ENCODE measurements at regions not wholly inside any gene's neighbourhood (a gene's known extent, or its start where the extent isn't known, plus 50 kb on each side); places are given as distances from the start of the nearest gene placed in this dataset.
"Not testable (repeated sequence)": the region's sequence is repeated elsewhere in the genome, so short reads cannot be mapped to it uniquely, and the experiment has no call there.

DNA sequence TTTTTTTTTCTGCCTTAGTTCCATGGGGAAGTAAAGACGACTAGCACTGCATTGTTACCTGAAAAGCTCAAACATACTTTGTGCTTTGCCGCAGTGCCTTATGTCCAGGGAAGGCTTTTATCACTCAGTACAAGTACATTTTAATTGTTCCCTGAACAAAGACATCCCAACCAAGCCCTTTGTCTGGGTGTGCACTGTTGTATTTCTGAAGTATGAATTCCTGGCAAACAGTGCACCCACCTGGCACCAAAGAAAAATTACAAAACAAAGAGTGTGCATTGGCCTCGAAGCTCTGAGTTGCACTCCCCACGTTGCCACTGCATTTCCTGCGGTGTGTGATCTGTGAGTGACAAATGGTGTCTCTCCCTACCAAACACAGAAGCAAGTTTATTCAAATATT lies 858.5 kb upstream of the PIK3C3 start:
- H3K4me1 ChIP-seq (ENCODE audit: insufficient read depth): no peaks in the 10 kb centered on the region
- DNase-seq (ENCODE audit: extremely low spot score): no peak
- H3K36me3 ChIP-seq (ENCODE audit: insufficient read depth): no peaks in the 10 kb centered on the region
- no peak overlapping the region for H3K27ac ChIP-seq (ENCODE audit: low read depth)
- H3K4me3 ChIP-seq (ENCODE audit: low read depth, low read length): no peak overlapping the region
- WGBS: 50% methylated on average over 5 of the region's 5 CpGs

DNA sequence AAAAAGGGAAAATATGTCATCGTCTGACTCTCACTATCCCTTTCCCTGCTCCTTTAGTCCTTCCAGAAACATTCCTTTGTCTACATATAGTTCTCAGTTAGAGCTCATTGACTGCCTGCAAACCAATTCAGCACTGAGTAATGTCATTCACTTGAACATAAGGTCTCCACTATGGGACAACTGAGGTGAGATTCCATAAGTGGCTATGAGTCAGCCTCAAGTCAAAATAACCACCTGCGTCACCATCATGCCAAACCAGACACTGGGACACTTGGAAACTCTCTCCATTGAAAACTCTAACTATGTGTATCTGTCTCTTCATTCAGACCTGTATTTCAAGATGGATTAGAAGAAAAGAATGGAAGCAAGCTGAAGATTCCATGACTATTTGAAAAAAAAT lies 878.0 kb upstream of the PIK3C3 start:
- WGBS: 89% methylated on average over 2 of the region's 2 CpGs
- no peak overlapping the region for H3K4me3 ChIP-seq (ENCODE audit: low read depth, low read length)

DNA sequence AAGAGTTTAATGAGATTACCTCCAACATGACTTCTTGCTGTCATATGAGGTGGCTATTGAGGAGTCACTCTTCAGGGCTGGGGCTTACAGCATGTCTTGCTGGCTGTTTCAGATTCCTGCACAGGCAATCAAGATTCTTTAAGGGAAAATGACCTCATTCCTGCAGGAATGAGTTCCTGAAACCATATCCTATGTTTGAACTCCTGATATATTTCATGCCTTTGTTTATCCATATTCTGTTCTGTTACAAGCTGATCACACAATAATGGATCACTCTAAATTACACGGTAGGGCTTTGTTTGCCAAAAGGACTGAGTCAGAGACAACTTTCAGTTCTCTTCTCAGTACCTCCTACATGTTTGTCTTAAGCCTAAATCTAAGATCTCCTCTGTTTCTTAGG lies 879.8 kb upstream of the PIK3C3 start:
- H3K27ac ChIP-seq (ENCODE audit: low read depth): no peak overlapping the region
- no peak overlapping the region for H3K4me3 ChIP-seq (ENCODE audit: low read depth, low read length)
- DNase-seq (ENCODE audit: extremely low spot score): no peak
- WGBS: 32% methylated on average over 1 of the region's 1 CpG
- no peaks in the 10 kb centered on the region for H3K4me1 ChIP-seq (ENCODE audit: insufficient read depth)
- H3K36me3 ChIP-seq (ENCODE audit: insufficient read depth): no peaks in the 10 kb centered on the region

More for the DNA sequence above, 878.0 kb upstream of the PIK3C3 start:
- Histone ChIP-seq H3K4me1 (ENCODE audit: insufficient read depth) (no peaks in the 10 kb centered on the region), H3K27ac (ENCODE audit: low read depth) (no peak overlapping the region), H3K36me3 (ENCODE audit: insufficient read depth) (no peaks in the 10 kb centered on the region)
- DNase-seq (ENCODE audit: extremely low spot score): no peak

DNA sequence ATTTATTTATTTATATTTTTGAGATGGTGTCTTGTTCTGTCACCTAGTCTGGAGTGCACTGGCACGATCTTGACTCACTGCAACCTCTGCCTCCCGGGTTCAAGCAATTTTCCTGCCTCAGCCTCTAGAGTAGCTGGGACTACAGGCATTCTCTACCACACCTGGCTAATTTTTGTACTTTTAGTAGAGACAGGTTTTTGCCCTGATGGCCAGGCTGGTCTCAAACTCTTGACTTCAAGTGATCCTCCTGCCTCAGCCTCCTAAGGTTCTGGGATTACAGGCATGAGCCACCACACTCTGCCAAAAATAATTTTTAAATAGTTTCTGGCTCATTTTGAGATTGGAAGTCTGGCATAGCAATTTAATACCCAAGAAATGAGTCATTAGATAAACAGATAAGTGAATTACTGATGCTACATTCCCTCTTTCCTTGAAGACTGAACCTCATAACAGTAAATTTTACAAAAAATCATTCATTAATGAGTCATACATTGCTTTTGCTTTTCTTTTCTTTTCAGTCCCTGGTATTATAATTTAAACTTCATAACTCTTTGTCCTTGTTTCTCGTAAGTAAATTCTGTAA lies 881.6 kb upstream of the PIK3C3 start:
- no peak for DNase-seq (ENCODE audit: extremely low spot score)
- H3K27ac ChIP-seq (ENCODE audit: low read depth): no peak overlapping the region
- H3K36me3 ChIP-seq (ENCODE audit: insufficient read depth): no peaks in the 10 kb centered on the region
- WGBS: 85% methylated on average over 3 of the region's 3 CpGs
- no peak overlapping the region for H3K4me3 ChIP-seq (ENCODE audit: low read depth, low read length)
- no peaks in the 10 kb centered on the region for H3K4me1 ChIP-seq (ENCODE audit: insufficient read depth)

GRCh38 chr18:41072946-41073345 lies 882.1 kb upstream of the PIK3C3 start:
- Histone ChIP-seq H3K27ac (ENCODE audit: low read depth) (no peak overlapping the region), H3K36me3 (ENCODE audit: insufficient read depth) (no peaks in the 10 kb centered on the region), H3K4me3 (ENCODE audit: low read depth, low read length) (no peak overlapping the region), H3K4me1 (ENCODE audit: insufficient read depth) (no peaks in the 10 kb centered on the region)
- no peak for DNase-seq (ENCODE audit: extremely low spot score)
- WGBS: 38% methylated on average over 1 of the region's 1 CpG

DNA sequence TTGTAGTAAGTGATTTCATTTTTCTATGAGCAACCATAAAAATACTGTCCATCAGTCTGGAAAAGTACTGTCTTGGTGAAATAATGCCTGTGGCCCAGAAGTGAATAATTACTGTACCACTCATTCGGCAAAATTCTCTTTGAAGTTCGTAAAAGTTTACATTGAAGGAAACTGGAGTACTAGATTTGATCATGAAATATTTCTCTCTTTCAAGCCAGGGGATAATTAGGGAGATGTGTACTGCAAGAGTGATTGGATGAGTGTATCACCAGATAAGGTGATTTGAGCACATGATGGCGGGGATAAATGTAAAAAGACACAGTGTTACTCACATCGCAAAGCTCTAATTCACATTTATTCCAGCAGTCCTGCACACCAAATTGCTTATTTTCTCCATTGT lies 883.2 kb upstream of the PIK3C3 start:
- H3K27ac ChIP-seq (ENCODE audit: low read depth): no peak overlapping the region
- no peaks in the 10 kb centered on the region for H3K36me3 ChIP-seq (ENCODE audit: insufficient read depth)
- no peaks in the 10 kb centered on the region for H3K4me1 ChIP-seq (ENCODE audit: insufficient read depth)
- H3K4me3 ChIP-seq (ENCODE audit: low read depth, low read length): no peak overlapping the region
- WGBS: 85% methylated on average over 4 of the region's 4 CpGs
- no peak for DNase-seq (ENCODE audit: extremely low spot score)

DNA sequence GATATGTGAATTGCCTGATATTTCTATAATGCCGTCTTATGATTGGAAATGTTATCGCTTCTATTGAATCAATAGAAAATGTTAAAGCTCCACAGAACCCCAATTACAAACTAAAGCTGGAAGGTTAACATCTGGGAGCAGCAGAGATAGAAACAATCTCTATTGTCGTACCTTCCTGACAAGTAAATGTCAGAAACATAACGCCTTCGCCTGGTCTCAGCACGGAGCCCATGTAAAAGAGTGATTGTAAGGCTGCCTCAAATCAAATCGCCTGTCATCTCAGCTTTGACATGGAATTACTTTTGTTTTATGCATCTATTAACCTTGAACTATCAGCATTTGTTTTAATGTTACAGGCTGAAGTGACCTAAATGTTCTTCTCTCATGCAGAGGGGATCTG lies 885.9 kb upstream of the PIK3C3 start:
- no peak overlapping the region for H3K4me3 ChIP-seq (ENCODE audit: low read depth, low read length)
- H3K27ac ChIP-seq (ENCODE audit: low read depth): no peak overlapping the region
- no peaks in the 10 kb centered on the region for H3K4me1 ChIP-seq (ENCODE audit: insufficient read depth)
- 84% methylated on average over 7 of the region's 7 CpGs for WGBS
- DNase-seq (ENCODE audit: extremely low spot score): no peak
- no peaks in the 10 kb centered on the region for H3K36me3 ChIP-seq (ENCODE audit: insufficient read depth)

GRCh38 chr18:41064916-41065315 lies 890.1 kb upstream of the PIK3C3 start:
- no peak for DNase-seq (ENCODE audit: extremely low spot score)
- Histone ChIP-seq H3K4me1 (ENCODE audit: insufficient read depth) (no peaks in the 10 kb centered on the region), H3K27ac (ENCODE audit: low read depth) (no peak overlapping the region), H3K36me3 (ENCODE audit: insufficient read depth) (no peaks in the 10 kb centered on the region), H3K4me3 (ENCODE audit: low read depth, low read length) (no peak overlapping the region)
- WGBS: 0% methylated on average over 1 of the region's 1 CpG

DNA sequence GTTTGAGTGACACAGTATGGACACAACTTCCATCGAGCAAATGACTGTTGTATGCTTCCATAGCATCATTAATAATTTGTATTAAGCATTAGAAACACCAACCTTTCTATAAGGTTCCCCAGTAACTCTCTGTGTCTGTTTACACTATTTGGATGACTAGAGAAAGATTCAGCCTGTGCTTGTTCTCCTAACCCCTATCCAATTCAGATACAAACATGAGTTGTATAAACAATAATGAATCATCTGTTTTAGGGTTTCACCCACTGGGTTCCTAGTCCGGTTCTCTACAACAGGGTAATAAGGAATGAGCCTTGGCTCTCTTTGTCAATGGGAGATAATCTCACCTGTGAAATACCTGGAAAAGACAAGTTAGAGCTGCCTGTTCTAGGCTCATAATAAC lies 894.1 kb upstream of the PIK3C3 start:
- Histone ChIP-seq H3K27ac (ENCODE audit: low read depth) (no peak overlapping the region), H3K4me1 (ENCODE audit: insufficient read depth) (no peaks in the 10 kb centered on the region), H3K36me3 (ENCODE audit: insufficient read depth) (no peaks in the 10 kb centered on the region), H3K4me3 (ENCODE audit: low read depth, low read length) (no peak overlapping the region)
- no peak for DNase-seq (ENCODE audit: extremely low spot score)
- WGBS: 66% methylated on average over 2 of the region's 2 CpGs

DNA sequence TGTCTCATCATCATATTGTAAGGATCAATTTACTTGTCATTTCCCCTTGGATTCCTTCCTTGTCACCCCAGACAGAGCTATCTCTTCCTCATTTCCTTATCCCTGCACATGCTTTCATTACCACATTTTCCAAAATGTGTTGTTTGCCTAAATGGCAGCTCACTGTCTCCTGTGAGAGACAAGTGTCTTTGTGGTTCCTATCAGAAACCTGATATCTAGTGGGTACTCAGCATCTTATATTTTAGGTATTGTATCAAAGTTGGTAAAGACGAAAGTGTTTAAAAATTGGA lies 896.0 kb upstream of the PIK3C3 start:
- WGBS: 84% methylated on average over 1 of the region's 1 CpG
- H3K36me3 ChIP-seq (ENCODE audit: insufficient read depth): no peaks in the 10 kb centered on the region
- H3K27ac ChIP-seq (ENCODE audit: low read depth): no peak overlapping the region
- H3K4me1 ChIP-seq (ENCODE audit: insufficient read depth): no peaks in the 10 kb centered on the region
- DNase-seq (ENCODE audit: extremely low spot score): no peak
- no peak overlapping the region for H3K4me3 ChIP-seq (ENCODE audit: low read depth, low read length)

- no peak overlapping the region for H3K4me3 ChIP-seq (ENCODE audit: low read depth, low read length)
- no peak for DNase-seq (ENCODE audit: extremely low spot score)
- no peak overlapping the region for H3K27ac ChIP-seq (ENCODE audit: low read depth)
- no peaks in the 10 kb centered on the region for H3K36me3 ChIP-seq (ENCODE audit: insufficient read depth)
- no peaks in the 10 kb centered on the region for H3K4me1 ChIP-seq (ENCODE audit: insufficient read depth)
- 53% methylated on average over 9 of the region's 9 CpGs for WGBS
Observed at GRCh38 chr18:41058351-41059125, 896.5 kb upstream of the PIK3C3 start.

- no peaks in the 10 kb centered on the region for H3K36me3 ChIP-seq (ENCODE audit: insufficient read depth)
- no peak overlapping the region for H3K27ac ChIP-seq (ENCODE audit: low read depth)
- no peak for DNase-seq (ENCODE audit: extremely low spot score)
- 90% methylated on average over 3 of the region's 3 CpGs for WGBS
- H3K4me3 ChIP-seq (ENCODE audit: low read depth, low read length): no peak overlapping the region
- no peaks in the 10 kb centered on the region for H3K4me1 ChIP-seq (ENCODE audit: insufficient read depth)
Observed at GRCh38 chr18:41052625-41053024, 902.4 kb upstream of the PIK3C3 start.

- WGBS: 95% methylated on average over 16 of the region's 16 CpGs
- H3K4me1 ChIP-seq (ENCODE audit: insufficient read depth): not testable (repeated sequence)
Observed at GRCh38 chr18:41046250-41046649, 908.8 kb upstream of the PIK3C3 start.

DNA sequence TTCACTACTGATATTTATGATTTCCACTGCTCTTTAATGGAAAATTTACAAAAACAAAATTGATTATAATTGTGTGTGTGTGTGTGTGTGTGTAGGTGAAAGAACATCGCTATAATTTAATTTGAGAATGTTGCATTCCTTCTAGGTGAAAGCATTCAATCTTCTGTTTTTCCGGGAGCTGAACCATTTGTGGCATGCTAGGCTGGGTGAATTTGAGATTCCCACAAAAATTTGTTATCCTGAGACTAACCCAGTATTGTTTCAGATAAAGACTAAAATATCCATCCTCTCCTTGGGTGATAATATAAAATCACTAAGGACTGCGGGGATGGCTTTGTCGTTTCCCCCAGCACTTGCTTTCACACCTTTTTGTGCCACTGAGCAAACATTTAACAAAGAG lies 911.2 kb upstream of the PIK3C3 start:
- Histone ChIP-seq H3K36me3 (ENCODE audit: insufficient read depth) (no peaks in the 10 kb centered on the region), H3K27ac (ENCODE audit: low read depth) (no peak overlapping the region), H3K4me1 (ENCODE audit: insufficient read depth) (no peaks in the 10 kb centered on the region), H3K4me3 (ENCODE audit: low read depth, low read length) (no peak overlapping the region)
- DNase-seq (ENCODE audit: extremely low spot score): no peak
- WGBS: 88% methylated on average over 4 of the region's 4 CpGs

More at GRCh38 chr18:41046250-41046649, 908.8 kb upstream of the PIK3C3 start:
- DNase-seq (ENCODE audit: extremely low spot score); H3K27ac ChIP-seq (ENCODE audit: low read depth); H3K36me3 ChIP-seq (ENCODE audit: insufficient read depth); H3K4me3 ChIP-seq (ENCODE audit: low read depth, low read length): not testable (repeated sequence)

DNA sequence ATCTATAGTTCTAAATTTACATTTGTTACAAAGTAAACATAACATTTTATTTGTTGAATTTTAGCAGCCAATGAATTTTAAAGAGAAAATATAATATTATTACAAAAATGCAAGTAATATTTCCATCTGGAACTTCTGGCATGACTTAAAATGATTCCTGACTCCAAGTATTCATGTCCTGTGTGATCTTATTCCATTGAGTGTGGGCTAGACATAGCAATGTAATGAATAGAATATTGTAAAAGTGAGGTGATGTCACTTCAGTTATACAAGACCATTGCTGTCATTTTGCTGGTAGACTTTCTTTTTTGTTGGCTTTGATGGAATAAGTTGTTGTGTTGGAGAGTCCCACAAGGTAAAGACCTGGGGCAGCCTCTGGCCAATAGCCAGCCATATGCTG lies 912.2 kb upstream of the PIK3C3 start:
- H3K4me3 ChIP-seq (ENCODE audit: low read depth, low read length): no peak overlapping the region
- H3K4me1 ChIP-seq (ENCODE audit: insufficient read depth): no peaks in the 10 kb centered on the region
- DNase-seq (ENCODE audit: extremely low spot score): no peak
- H3K27ac ChIP-seq (ENCODE audit: low read depth): no peak overlapping the region
- H3K36me3 ChIP-seq (ENCODE audit: insufficient read depth): no peaks in the 10 kb centered on the region
